HL-60 (cell line): ENCODE measurements at regions not wholly inside any gene's neighbourhood (a gene's known extent, or its start where the extent isn't known, plus 50 kb on each side); places are given as distances from the start of the nearest gene placed in this dataset.

Source experiments
- GABPA ChIP-seq: IDR thresholded peaks from 2 replicates; pipeline ENCODE4 v1.6.1; 2012; ENCODE audit warnings: low read depth
- POLR2AphosphoS5 ChIP-seq: IDR thresholded peaks from 2 replicates; pipeline ENCODE4 v1.6.1; 2012; ENCODE audit warnings: low read depth
- TF ChIP-seq, protein P1 (sequence below): IDR thresholded peaks from one replicate; pipeline ENCODE4 v1.5.1; 2011; ENCODE audit warnings: low read length, control low read depth, inconsistent platforms; ENCODE audit not compliant: insufficient read depth
- TF ChIP-seq, protein P2 (sequence below): IDR thresholded peaks from 2 replicates; pipeline ENCODE4 v1.6.1; 2012; ENCODE audit warnings: low read depth; ENCODE audit not compliant: insufficient replicate concordance

GRCh38 chr10:131822692-131823245 is 78.0 kb upstream of the PPP2R2D start:
- TF ChIP-seq, protein P1, sequence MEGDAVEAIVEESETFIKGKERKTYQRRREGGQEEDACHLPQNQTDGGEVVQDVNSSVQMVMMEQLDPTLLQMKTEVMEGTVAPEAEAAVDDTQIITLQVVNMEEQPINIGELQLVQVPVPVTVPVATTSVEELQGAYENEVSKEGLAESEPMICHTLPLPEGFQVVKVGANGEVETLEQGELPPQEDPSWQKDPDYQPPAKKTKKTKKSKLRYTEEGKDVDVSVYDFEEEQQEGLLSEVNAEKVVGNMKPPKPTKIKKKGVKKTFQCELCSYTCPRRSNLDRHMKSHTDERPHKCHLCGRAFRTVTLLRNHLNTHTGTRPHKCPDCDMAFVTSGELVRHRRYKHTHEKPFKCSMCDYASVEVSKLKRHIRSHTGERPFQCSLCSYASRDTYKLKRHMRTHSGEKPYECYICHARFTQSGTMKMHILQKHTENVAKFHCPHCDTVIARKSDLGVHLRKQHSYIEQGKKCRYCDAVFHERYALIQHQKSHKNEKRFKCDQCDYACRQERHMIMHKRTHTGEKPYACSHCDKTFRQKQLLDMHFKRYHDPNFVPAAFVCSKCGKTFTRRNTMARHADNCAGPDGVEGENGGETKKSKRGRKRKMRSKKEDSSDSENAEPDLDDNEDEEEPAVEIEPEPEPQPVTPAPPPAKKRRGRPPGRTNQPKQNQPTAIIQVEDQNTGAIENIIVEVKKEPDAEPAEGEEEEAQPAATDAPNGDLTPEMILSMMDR, result no peak
- TF ChIP-seq, protein P2, sequence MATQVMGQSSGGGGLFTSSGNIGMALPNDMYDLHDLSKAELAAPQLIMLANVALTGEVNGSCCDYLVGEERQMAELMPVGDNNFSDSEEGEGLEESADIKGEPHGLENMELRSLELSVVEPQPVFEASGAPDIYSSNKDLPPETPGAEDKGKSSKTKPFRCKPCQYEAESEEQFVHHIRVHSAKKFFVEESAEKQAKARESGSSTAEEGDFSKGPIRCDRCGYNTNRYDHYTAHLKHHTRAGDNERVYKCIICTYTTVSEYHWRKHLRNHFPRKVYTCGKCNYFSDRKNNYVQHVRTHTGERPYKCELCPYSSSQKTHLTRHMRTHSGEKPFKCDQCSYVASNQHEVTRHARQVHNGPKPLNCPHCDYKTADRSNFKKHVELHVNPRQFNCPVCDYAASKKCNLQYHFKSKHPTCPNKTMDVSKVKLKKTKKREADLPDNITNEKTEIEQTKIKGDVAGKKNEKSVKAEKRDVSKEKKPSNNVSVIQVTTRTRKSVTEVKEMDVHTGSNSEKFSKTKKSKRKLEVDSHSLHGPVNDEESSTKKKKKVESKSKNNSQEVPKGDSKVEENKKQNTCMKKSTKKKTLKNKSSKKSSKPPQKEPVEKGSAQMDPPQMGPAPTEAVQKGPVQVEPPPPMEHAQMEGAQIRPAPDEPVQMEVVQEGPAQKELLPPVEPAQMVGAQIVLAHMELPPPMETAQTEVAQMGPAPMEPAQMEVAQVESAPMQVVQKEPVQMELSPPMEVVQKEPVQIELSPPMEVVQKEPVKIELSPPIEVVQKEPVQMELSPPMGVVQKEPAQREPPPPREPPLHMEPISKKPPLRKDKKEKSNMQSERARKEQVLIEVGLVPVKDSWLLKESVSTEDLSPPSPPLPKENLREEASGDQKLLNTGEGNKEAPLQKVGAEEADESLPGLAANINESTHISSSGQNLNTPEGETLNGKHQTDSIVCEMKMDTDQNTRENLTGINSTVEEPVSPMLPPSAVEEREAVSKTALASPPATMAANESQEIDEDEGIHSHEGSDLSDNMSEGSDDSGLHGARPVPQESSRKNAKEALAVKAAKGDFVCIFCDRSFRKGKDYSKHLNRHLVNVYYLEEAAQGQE, result no peak
- TF ChIP-seq POLR2AphosphoS5, result no peak
- TF ChIP-seq GABPA, result no peak
